ENCODE measurements at regions not wholly inside any gene's neighbourhood (a gene's known extent, or its start where the extent isn't known, plus 50 kb on each side); places are given as distances from the start of the nearest gene placed in this dataset.
"Not testable (repeated sequence)": the region's sequence is repeated elsewhere in the genome, so short reads cannot be mapped to it uniquely, and the experiment has no call there.

DNA sequence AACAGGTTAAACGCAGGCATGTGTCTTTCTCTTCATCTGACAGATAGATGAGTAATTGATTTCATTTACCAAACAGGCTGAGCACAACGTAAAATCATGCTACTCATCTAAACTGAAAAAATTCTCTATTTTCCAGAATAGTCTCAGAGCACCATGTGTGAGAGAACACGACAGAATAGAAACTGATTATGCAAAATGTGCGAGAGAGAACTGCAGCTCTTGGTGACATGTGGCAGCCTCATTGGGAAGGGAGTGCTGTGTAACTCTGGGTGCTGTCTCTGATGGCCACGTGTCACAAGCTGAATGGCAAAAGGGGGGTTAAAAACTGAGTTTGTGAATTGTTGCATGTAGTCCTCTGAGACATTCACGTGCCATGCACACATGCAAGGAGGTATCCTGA is 143.7 kb upstream of the ATXN1 start:
- no peak for DNase-seq (ENCODE audit: low read depth)

DNA sequence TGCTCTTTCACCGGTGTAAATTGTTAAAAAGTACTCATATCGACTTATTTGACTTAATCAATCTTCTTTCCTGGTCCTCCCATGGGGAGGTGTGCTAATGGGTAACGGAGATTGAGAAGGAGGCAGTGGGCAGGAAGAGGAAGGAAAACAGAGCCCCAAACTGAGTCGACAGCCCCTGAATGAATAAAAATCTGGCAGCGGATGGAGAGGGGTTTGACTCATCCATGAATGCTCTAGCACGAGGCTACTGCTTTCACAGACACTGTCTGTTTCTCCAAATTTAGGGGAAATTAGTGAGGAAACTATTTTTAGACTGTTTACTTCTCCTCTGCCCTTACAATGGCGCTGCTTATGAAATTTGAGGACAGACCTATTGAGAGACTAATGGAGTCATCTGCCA is 142.2 kb upstream of the ATXN1 start:
- DNase-seq (ENCODE audit: low read depth): peak; percentile 36

DNA sequence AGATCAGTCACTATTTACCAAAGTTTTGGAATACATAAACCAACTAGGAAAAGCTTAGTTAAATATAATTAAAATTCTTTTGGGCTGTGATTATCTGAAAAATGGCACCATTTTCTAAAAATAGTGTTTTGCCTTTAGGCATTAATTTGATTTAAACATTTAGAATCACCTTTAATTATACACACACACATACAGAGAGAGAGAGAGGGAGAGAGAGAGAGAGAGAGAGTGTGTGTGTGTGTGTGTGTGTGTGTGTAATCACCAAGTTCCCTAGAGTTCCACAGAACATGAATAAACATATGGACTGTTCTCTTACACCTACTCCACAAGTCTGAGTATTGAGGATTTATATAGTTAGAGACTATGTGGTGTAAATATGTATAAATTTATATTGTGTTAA is 141.2 kb upstream of the ATXN1 start:
- no peak for DNase-seq (ENCODE audit: low read depth)

DNA sequence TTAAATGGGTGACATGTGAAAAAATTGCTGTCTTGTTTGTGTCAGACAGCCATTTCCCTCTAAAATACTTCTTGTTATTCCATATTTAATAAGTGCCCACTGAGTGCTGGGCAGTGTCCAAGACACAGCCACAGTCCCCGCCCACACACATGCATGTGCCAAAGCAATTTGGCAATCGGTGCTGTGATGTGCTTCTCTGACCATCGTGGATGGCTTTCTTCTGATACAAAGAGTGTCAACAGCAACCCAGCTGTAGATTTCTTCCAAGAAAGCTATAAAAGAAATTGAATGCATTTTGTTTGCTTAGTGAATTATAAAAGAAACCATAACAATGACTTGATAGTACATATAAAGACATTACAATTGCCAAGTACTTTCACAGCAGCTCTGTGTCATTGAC is 140.5 kb upstream of the ATXN1 start:
- peak; percentile 49 for DNase-seq (ENCODE audit: low read depth)

DNA sequence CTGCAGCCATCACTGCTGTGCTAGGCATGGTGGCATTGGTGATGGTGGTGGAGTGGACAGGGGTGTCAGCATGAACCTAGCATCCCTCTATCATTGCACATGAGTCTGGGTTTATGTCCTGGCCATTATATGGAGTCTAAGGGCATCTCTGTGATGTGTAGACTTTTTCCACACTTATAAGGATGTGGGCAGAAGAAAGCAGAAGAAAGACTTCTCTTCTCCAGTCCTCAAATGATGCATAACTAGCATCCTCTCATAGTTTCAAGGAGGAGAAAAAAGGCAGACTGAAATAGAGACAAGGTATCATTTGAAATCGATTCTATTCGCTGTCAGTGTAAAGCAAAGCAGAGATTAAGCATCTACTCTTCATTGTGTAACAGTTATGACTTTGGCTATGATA is 140.0 kb upstream of the ATXN1 start:
- no peak for DNase-seq (ENCODE audit: low read depth)

GRCh38 chr6:16898640-16899396 is 137.6 kb upstream of the ATXN1 start:
- DNase-seq (ENCODE audit: low read depth): no peak

GRCh38 chr6:16897669-16898068 is 136.4 kb upstream of the ATXN1 start:
- no peak for DNase-seq (ENCODE audit: low read depth)

DNA sequence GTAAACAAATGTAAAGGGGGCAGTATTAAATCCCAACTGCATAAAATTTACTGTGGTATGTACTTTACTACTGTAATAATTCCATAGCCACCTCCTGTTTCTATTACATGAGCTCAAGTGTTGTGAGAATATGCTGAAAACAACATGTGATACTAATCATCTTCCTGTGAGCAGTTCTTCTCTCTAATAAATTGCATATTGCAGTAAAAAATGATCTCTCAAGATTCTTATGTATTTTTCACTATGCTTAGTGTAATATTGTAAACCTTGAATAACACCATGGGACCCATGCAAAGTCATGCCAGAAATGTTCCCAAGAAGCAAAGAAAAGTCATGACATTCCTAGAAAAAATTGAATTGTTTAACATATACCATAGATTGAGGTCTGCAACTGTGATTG is 133.0 kb upstream of the ATXN1 start:
- no peak for DNase-seq (ENCODE audit: low read depth)

DNA sequence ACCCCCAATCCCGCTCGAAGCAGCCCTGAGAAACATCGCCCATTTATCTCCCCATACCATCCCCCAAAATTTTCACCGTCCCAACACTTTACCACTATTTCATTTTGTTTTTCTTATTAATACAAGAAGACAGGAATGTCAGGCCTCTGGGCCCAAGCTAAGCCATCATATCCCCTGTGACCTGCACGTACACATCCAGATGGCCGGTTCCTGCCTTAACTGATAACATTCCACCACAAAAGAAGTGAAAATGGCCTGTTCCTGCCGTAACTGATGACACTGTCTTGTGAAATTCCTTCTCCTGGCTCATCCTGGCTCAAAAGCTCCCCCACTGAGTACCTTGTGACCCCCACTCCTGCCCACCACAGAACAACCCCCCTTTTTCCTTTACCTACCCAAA is 129.8 kb upstream of the ATXN1 start:
- DNase-seq (ENCODE audit: low read depth): not testable (repeated sequence)

- no peak for DNase-seq (ENCODE audit: low read depth)
Measured at GRCh38 chr6:16885411-16886160, 124.3 kb upstream of the ATXN1 start.

DNA sequence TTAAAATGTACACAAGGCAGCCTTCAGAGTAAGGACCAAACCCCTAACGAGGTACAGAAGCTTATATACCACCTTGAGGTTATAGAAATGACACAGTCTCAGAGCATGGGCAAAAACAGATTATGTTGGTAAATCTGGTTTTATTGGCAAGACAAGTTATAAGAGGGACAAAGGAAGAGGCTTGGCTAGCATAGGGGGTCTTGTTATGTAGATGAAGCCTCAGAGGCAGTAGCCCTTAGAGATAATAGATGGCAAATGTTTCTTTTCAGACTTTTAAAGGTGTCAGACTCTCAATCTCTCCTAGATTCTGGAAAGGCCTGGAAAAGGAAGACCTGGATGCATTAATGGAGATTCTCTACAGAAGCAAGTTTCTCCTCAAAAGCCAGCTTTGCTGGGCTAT is 123.3 kb upstream of the ATXN1 start:
- DNase-seq (ENCODE audit: low read depth): no peak

DNA sequence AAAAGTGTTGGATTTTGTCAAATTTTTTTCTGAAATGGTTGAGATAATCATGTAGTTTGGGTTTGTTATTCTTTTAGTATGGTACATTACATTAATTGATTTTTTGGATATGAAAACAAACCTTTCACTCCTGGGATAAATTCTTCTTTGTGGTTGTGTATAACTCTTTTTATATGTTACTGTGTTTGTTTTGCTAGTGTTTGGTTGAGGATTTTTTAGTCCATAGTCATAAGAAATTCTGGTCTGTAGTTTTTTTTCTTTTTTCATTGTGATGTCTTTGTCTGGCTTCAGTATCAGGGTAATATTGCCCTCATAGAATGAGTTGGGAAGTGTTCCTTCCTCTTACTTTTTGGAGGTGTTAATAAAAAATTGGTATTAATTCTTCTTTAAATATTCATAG is 122.2 kb upstream of the ATXN1 start:
- DNase-seq (ENCODE audit: low read depth): no peak

- DNase-seq (ENCODE audit: low read depth): no peak
Measured at GRCh38 chr6:16882230-16882629, 121.0 kb upstream of the ATXN1 start.

DNA sequence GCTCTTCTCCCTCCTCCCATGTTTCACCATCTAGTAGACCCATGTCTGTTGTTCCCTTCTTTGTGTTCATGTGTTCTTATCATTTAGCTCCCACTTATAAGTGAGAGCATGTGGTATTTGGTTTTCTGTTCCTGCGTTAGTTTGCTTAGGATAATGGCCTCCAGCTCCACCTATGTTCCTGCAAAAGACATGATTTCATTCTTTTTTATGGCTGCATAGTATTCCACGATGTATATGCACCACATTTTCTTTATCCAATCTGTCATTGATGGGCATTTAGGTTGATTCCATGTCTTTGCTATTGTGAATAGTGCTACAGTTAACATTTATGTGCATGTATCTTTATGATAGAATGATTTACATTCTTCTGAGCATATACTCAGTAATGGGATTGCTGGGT is 115.6 kb upstream of the ATXN1 start:
- DNase-seq (ENCODE audit: low read depth): not testable (repeated sequence)

DNA sequence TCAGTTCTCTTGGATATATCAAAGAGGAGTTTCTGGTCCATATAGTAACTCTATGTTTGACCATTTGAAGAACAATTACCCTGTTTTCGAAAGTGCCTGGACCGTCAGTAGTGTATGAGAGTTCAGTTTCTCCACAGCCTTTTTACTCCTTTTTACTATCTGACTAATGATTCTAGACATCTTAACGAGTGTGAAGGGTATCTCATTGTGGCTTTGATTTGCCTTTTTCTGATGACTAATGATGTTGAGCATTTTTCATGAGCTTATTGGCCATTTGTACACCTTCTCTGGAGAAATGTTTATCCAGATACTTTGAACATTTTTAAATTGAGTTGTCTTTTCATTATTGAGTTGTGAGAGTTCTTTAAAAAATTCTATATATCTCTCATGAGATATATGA is 114.9 kb upstream of the ATXN1 start:
- DNase-seq (ENCODE audit: low read depth): no peak

GRCh38 chr6:16873698-16874097 is 112.4 kb upstream of the ATXN1 start:
- DNase-seq (ENCODE audit: low read depth): no peak

DNA sequence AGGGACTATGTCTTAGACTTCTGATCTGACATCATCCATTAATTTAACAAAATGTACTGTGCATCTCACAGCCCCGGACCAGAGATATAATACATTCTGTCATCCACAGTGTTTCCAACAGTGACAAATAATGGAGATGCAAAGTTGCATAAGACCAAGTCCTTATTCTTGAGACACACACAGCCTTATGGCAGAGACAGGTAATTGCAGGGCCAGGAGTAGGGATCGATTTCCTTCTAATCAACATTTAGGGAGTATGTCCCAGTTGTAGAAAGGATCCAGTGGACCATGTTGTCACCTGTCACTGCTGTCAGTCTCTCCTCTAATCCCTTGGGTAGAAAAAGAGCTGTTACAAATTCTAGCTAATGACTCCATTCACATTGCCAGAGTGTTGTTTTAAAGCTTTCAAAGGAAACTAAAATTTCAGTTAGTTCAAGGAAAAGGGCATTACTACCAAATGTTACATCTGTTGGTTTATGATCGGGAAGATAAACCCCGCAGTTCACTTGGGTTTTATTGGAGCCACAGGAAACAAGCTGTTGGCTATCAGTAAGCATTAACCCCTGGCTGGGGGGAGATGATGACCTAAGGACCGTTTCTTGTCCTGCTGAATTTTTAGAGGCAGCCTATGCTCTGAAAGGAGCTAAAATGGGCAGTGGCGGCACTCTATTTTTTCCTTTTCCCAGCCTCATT is 111.4 kb upstream of the ATXN1 start:
- no peak for DNase-seq (ENCODE audit: low read depth)

DNA sequence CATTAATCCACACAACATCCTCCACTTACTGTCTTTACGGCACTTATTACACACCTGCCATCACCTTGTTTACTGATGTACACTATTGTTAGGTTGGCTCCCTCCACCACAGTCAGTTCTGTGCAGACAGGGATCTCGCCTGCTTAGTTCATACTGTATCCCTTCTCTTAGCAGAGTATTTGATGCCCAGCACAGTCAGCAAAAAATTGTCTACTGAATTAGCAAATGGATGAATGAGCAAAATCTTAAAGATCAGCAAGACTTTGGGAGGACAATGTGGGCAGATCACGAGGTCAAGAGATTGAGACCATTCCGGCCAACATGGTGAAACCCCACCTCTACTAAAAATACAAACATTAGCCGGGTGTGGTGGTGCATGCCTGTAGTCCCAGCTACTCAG is 109.8 kb upstream of the ATXN1 start:
- DNase-seq (ENCODE audit: low read depth): no peak

GRCh38 chr6:16868968-16869367 is 107.7 kb upstream of the ATXN1 start:
- DNase-seq (ENCODE audit: low read depth): no peak

DNA sequence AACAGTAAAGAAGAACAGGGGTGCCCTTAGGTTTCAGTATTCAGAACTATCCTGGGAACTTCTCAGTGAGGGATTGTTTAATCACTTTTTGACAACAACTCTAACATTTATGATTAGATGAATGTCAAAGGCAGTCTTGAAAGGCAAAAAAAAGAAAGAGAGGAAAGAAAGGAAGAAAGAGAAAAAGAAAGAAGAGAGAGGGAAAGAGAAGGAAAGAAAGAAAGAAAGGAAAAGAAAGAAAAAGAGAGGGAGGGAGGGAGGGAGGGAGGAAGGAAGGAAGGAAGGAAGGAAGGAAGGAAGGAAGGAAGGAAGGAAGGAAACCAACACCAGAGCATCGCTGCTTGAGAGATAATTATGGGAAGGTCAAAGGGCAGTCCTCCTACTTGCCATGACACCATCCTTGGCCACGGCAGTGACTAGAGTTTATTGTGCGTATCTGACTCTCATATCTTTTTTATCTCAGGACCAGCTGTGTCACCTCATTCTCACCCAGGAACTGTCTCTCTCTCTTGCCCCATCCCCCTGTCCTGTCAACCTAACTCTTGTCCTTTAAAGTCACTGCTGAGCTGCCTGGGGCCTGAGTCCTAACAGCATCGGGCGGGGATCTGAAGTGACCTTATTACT is 96.8 kb upstream of the ATXN1 start:
- no peak for DNase-seq (ENCODE audit: low read depth)

- no peak for DNase-seq (ENCODE audit: low read depth)
Measured at GRCh38 chr6:16855460-16855859, 94.2 kb upstream of the ATXN1 start.

DNA sequence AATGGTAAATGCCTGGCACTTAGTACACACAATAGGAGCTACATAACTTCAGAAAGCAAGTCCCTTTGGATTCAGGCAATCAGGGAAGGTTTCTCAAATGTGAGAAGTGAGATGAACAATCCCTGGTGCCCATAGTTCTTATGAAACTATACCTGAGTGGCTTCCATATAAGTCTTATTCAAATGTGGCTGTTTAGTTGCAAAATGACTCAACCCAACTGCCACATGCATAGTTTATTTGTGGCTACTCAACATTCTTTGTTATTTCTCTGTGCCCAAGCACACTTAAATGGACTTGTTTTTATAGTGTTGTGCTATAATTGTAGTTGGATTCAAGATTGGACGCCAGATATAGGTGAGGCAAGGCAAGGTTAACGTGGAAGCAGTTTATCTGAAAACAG is 93.7 kb upstream of the ATXN1 start:
- DNase-seq (ENCODE audit: low read depth): no peak

GRCh38 chr6:16852671-16853070 is 91.4 kb upstream of the ATXN1 start:
- DNase-seq (ENCODE audit: low read depth): no peak
